Endothelial cell (in vitro differentiated cells): ENCODE measurements at regions not wholly inside any gene's neighbourhood (a gene's known extent, or its start where the extent isn't known, plus 50 kb on each side); places are given as distances from the start of the nearest gene placed in this dataset.
A peak's percentile ranks its signal among the peaks of the same experiment; 100 is the strongest.

ENCODE experiments used
- DNase-seq: peaks from one replicate; pipeline ENCODE4 v3.0.0; 2021; ENCODE audit warnings: low spot score
- H3K27ac Mint-ChIP-seq: one replicate; pipeline ENCODE4 v1.8.0; 2021; ENCODE audit warnings: mixed read lengths, inconsistent platforms; ENCODE audit not compliant: unreplicated experiment
- H3K27me3 Mint-ChIP-seq: one replicate; pipeline ENCODE4 v1.8.0; 2021; ENCODE audit warnings: mild to moderate bottlenecking, moderate library complexity, mixed read lengths, inconsistent platforms; ENCODE audit not compliant: unreplicated experiment
- H3K36me3 Mint-ChIP-seq: one replicate; pipeline ENCODE4 v1.8.0; 2021; ENCODE audit warnings: mild to moderate bottlenecking, low read depth, mixed read lengths, inconsistent platforms; ENCODE audit not compliant: unreplicated experiment
- H3K4me1 Mint-ChIP-seq: one replicate; pipeline ENCODE4 v1.8.0; 2021; ENCODE audit warnings: mild to moderate bottlenecking, mixed read lengths, inconsistent platforms; ENCODE audit not compliant: unreplicated experiment
- H3K4me3 Mint-ChIP-seq: one replicate; pipeline ENCODE4 v1.8.0; 2021; ENCODE audit warnings: mild to moderate bottlenecking, mixed read lengths, inconsistent platforms; ENCODE audit not compliant: unreplicated experiment
- H3K9me3 Mint-ChIP-seq: one replicate; pipeline ENCODE4 v1.8.0; 2021; ENCODE audit warnings: mixed read lengths, inconsistent platforms; ENCODE audit not compliant: unreplicated experiment
- CTCF ChIP-seq: fragments of 200-600 bp; sonication (generic); IDR thresholded peaks from one replicate; pipeline ENCODE4 v1.5.0; 2021; ENCODE audit warnings: antibody characterized with exemption; ENCODE audit not compliant: unreplicated experiment

DNA sequence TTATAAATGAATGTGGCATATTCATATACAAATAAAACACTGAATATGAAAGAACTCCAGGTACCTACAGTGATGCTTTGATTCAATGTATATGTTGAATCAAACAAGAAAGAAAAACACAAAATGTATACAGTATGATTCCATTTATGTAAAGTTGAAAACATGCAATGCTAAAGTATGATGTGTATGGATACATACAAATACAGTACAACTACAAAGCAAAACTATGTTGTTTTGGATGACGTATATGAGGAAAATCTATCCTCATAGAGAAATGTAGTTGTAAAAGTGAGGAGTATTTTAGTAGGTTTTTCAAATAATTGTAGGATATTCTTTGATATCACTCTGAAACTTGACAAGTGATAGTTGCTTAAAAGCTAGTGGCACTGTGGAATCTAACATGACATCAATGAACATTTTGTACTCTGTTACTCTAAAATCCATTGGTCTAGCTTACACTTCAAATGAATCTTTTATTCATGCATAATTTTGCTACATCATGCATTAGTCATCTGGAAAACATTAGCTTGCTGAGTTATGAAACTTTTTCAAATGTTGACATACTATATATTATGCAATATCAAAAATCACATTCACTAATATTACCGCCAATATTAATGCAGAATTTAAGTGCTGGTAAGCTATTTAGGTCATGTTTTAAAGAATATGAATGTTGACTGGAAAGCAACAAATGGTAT, 278.1 kb upstream of the CHRNA7 start:
- Mint-ChIP-seq H3K36me3 (no peaks in the 10 kb centered on the region), H3K4me3 (no peak overlapping the region), H3K27ac (no peak overlapping the region), H3K4me1 (no peaks in the 10 kb centered on the region), H3K9me3 (no peaks in the 10 kb centered on the region), H3K27me3 (no peaks in the 10 kb centered on the region)
- DNase-seq: no peak
- TF ChIP-seq CTCF: no peak

DNA sequence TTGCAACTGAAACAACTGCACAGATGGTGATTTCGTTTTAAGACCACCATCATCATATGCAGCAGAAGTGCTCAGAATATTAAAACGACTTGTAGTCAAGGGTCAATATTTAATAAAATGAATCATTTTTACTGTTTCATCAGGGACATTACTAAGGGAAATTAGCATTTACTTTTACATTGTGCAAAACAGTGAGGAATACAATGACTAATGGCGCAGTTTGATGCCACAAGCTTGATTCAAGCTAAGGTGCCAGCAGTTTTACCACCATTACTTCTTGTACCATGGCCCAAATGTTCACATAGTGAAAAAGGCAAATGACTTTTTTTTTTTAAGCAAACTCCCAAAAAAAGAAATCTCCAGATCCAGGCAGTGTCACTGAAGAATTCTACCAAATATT, 277.4 kb upstream of the CHRNA7 start:
- H3K27ac Mint-ChIP-seq: no peak overlapping the region
- TF ChIP-seq CTCF: no peak
- no peaks in the 10 kb centered on the region for H3K27me3 Mint-ChIP-seq
- no peak for DNase-seq
- H3K4me3 Mint-ChIP-seq: no peak overlapping the region
- H3K9me3 Mint-ChIP-seq: no peaks in the 10 kb centered on the region
- H3K36me3 Mint-ChIP-seq: no peaks in the 10 kb centered on the region
- H3K4me1 Mint-ChIP-seq: peaks cover under 1% of the 10 kb centered on the region

- no peak overlapping the region for H3K4me3 Mint-ChIP-seq
- H3K4me1 Mint-ChIP-seq: peaks cover 5% of the 10 kb centered on the region
- H3K9me3 Mint-ChIP-seq: no peaks in the 10 kb centered on the region
- peak; percentile 69 for DNase-seq
- H3K36me3 Mint-ChIP-seq: no peaks in the 10 kb centered on the region
- H3K27ac Mint-ChIP-seq: no peak overlapping the region
- no peaks in the 10 kb centered on the region for H3K27me3 Mint-ChIP-seq
- no peak for TF ChIP-seq CTCF
Measured at GRCh38 chr15:31758126-31758525, 272.2 kb upstream of the CHRNA7 start.

- no peaks in the 10 kb centered on the region for H3K27me3 Mint-ChIP-seq
- no peak overlapping the region for H3K4me3 Mint-ChIP-seq
- no peak for DNase-seq
- H3K27ac Mint-ChIP-seq: no peak overlapping the region
- no peaks in the 10 kb centered on the region for H3K9me3 Mint-ChIP-seq
- no peaks in the 10 kb centered on the region for H3K36me3 Mint-ChIP-seq
- TF ChIP-seq CTCF: no peak
- no peaks in the 10 kb centered on the region for H3K4me1 Mint-ChIP-seq
Measured at GRCh38 chr15:31768055-31768454, 262.3 kb upstream of the CHRNA7 start.

GRCh38 chr15:31774045-31774444, 256.3 kb upstream of the CHRNA7 start:
- no peak for DNase-seq
- no peaks in the 10 kb centered on the region for H3K36me3 Mint-ChIP-seq

More at GRCh38 chr15:31774045-31774444, 256.3 kb upstream of the CHRNA7 start:
- TF ChIP-seq CTCF: no peak
- no peaks in the 10 kb centered on the region for H3K4me1 Mint-ChIP-seq
- no peaks in the 10 kb centered on the region for H3K9me3 Mint-ChIP-seq
- H3K27me3 Mint-ChIP-seq: peaks cover 2% of the 10 kb centered on the region
- no peak overlapping the region for H3K27ac Mint-ChIP-seq
- H3K4me3 Mint-ChIP-seq: no peak overlapping the region
